GM18508 (cell line): ENCODE measurements at regions not wholly inside any gene's neighbourhood (a gene's known extent, or its start where the extent isn't known, plus 50 kb on each side); places are given as distances from the start of the nearest gene placed in this dataset.
"Not testable (repeated sequence)": the region's sequence is repeated elsewhere in the genome, so short reads cannot be mapped to it uniquely, and the experiment has no call there.

Experiments
- ATAC-seq: cut with Tn5 transposase; IDR thresholded peaks from one replicate; pipeline ENCODE4 v1.9.1; 2021; ENCODE audit warnings: moderate number of reproducible peaks; ENCODE audit not compliant: insufficient read depth, unreplicated experiment

DNA sequence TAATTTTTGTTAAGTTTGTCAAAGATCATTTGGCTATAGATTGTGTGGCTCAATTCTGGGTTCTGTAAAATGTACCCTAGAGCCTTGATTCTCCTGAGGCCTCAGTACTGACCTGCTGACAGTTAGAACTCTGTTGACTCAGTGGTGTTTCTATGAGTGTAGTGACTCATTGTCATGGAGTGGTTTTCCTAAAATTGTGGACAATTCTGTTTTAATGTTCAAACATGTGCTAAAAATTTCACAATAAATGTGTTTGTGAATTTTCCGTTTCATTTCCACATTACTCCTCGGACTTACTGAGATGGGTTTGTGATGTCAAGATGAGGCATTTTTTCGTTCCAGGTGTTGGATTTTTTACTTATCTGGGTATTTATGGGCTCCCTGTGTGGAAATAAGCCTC is 695.9 kb downstream of the TMEM121 start:
- ATAC-seq, result no peak

DNA sequence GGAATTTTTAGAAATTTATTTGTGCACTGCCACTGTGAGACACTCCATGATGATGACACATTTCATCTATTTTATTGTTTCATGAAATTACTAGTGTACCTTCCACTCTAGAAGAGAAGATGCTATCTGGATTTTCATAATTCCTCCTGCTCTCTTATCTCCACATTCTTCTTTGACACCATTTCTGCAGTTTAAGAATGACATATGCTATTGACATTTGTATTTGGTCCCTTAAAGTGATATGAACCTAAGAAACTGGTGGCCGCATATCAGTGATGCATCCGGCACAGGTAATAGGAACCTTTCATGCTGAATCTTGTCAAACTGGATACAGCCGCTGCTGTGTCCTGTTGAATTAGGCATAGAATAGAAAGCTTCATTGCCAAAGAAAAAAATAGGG is 696.3 kb downstream of the TMEM121 start:
- no peak for ATAC-seq

DNA sequence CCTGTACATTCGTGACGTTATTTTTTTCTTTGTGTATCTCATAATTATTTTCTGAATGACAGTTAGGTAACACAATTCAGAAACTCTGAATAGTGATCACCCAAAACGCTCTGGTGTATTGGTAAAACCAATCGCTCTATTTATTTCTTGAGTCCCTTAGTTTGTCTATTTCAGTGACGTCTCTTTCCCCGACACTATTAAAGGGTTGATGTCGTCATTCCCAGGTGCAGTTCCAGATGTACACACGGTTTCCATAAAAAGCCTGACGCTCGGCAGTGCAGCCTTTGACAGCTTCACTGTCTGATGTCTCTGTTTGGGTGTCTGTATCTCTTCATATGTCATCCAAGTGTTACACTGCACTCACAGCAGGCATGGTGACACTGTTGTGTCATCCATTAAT is 701.4 kb downstream of the TMEM121 start:
- ATAC-seq, result no peak

- ATAC-seq, result no peak
Measured at GRCh38 chr14:106228541-106229158, 702.3 kb downstream of the TMEM121 start.

DNA sequence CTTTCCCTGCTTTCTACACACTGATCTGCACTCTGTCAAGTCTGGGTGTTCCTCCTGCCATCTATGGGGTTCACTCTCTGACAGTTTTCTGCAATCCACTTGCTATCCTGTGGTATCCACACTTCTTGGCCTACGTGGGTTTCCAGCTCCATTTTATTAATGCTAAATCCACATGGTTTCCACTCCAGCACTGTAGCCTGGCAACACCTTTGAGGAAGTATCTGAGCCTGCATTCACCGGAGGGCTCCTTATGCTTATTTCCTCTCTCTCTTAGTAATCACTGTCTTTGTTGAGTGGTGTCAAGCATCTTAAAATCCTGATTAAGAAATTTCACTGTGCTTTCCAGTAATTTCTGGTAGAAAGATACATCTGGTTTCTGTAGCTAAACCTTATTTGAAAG is 703.7 kb downstream of the TMEM121 start:
- no peak for ATAC-seq

GRCh38 chr14:106233191-106233590 is 706.8 kb downstream of the TMEM121 start:
- not testable (repeated sequence) for ATAC-seq

- not testable (repeated sequence) for ATAC-seq
Measured at GRCh38 chr14:106234525-106235254, 708.3 kb downstream of the TMEM121 start.

GRCh38 chr14:106235356-106236159 is 709.2 kb downstream of the TMEM121 start:
- no peak for ATAC-seq

GRCh38 chr14:106248321-106249192 is 722.2 kb downstream of the TMEM121 start:
- ATAC-seq, result no peak

GRCh38 chr14:106253995-106254394 is 727.6 kb downstream of the TMEM121 start:
- not testable (repeated sequence) for ATAC-seq

DNA sequence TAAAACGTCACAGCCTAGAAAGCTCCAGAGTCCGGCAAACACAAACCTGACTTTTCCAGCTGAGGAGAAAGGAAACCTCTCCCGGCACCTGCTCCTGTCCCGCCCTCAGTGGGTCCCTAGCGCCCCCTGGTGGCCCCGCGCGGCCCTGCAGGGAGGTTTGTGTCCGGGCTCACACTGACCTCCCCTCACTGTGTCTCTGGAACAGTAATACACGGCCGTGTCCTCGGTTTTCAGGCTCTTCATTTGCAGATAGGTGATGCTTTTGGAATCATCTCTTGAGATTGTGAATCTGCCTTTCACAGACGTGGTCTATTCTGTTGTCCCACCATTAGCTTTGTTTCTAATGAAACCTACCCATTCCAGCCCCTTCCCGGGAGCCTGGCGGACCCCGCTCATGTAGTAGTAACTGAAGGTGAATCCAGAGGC is 731.2 kb downstream of the TMEM121 start:
- not testable (repeated sequence) for ATAC-seq

- ATAC-seq, result no peak
Measured at GRCh38 chr14:106268013-106268727, 741.8 kb downstream of the TMEM121 start.

GRCh38 chr14:106269029-106269428 is 742.6 kb downstream of the TMEM121 start:
- ATAC-seq, result no peak

GRCh38 chr14:106269451-106270204 is 743.2 kb downstream of the TMEM121 start:
- ATAC-seq, result no peak

GRCh38 chr14:106270476-106271121 is 744.2 kb downstream of the TMEM121 start:
- ATAC-seq, result not testable (repeated sequence)

DNA sequence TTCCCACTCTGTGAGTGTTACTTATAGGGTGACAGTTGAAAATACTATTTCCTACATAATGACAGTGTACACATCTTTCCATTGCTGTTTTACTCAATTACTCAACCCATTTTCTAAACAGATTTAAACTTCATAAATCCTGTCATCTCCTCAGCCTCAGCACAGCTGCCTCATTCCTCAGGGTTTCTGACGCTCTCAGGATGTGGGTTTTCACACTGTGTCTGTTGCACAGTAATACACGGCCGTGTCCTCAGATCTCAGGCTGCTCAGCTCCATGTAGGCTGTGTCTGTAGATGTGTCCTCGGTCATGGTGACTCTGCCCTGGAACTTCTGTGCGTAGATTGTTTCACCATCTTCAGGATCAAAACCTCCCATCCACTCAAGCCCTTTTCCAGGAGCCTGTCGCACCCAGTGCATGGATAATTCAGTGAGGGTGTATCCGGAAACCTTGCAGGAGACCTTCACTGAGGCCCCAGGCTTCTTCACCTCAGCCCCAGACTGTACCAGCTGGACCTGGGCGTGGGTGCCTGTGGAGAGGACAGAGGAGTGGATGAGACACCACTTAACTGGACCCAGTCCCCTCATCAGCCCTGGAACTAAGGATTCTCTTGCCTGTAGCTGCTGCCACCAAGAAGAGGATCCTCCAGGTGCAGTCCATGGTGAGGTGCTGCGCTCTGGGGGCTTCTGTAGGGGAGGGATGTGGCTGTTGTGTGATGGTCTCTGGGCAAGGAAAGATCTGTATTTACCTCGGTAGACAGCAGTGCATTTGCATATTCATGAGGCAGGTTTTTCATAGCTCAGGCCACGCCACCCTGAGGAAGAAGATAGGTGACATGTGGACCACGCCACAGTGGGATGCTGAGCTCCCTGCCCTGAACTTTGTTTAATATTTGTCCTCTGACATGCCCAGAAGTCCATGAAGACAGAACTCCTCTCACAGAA is 750.2 kb downstream of the TMEM121 start:
- ATAC-seq, result no peak

- ATAC-seq, result no peak
Measured at GRCh38 chr14:106277503-106277902, 751.1 kb downstream of the TMEM121 start.
